ENCODE measurements at regions not wholly inside any gene's neighbourhood (a gene's known extent, or its start where the extent isn't known, plus 50 kb on each side); places are given as distances from the start of the nearest gene placed in this dataset.
"Not testable (repeated sequence)": the region's sequence is repeated elsewhere in the genome, so short reads cannot be mapped to it uniquely, and the experiment has no call there.

GRCh38 chr6:165263-165662 lies 127.0 kb upstream of the DUSP22 start:
- WGBS, 10 experiments, result 75 to 100% (median 88%) methylated on average over 1 of the region's 1 CpG; no CpG with 5 or more reads in 5 of the 10 experiments
- Histone ChIP-seq H3K4me1 (replicated peaks in 1 of 2) (no peaks in the 10 kb centered on the region), H3K27ac (no peak overlapping the region), H3K4me3 (no peak overlapping the region)
- in situ Hi-C loops (cut with MboI; ENCODE audit: low pct_unique_long_range_greater_than_20kb in 2 of 9, low sequenced_read_pairs in 9 of 9, unreplicated experiment in 9 of 9), result no loop called here
- no peak for ATAC-seq (replicated peaks in 6 of 8)

DNA sequence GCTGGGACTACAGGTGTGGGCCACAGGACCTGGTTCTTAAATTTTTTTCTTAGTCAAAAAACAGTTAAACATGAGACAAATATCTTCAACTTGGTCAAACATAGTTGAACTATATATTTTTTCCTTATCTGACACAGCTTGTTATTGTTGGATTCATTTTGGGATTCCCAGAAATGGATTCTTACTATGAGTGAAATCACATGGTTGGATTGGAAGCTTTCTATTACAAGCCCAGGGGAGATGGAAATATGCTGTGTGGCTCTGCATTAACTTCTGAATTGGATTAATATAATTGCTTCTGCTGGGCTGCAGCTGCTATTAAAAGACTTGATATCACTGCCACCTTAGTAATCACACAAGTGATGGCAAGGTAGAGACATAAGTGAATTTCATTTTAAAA lies 126.4 kb upstream of the DUSP22 start:
- no peaks in the 10 kb centered on the region for H3K4me1 ChIP-seq (replicated peaks in 1 of 2)
- no peak overlapping the region for H3K4me3 ChIP-seq
- in situ Hi-C loops (cut with MboI; ENCODE audit: low pct_unique_long_range_greater_than_20kb in 2 of 9, low sequenced_read_pairs in 9 of 9, unreplicated experiment in 9 of 9), result no loop called here
- H3K27ac ChIP-seq, result no peak overlapping the region
- no peak for ATAC-seq (replicated peaks in 6 of 8)

DNA sequence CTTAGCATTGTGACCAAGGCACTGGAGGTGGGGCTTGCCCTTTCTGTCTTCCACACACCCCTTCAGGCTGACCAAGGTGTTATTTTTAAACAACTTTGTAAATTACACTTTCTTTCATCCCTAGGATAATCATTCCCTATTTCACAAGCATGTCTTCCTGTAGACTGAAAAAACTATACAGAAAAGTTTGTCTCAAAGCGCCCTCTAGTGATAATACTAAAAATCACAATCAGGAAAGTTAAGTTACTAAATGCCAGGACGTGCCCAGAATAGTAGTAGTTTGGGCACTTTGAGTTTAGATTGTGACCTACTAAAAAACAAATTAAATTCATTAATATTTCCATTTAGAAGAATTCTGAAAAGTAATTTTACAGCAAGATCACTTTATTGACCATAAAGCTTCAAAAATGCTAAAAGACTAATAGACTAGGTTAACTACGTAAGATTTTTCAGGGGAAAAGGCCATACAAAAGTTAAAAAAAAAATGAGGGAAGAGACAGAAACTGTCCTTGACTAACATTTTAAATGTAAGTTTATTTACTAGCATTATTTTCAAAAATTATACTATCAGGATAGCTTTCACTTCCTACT lies 123.3 kb upstream of the DUSP22 start:
- Histone ChIP-seq H3K27ac (no peak overlapping the region), H3K4me3 (no peak overlapping the region), H3K4me1 (replicated peaks in 1 of 2) (no peaks in the 10 kb centered on the region)
- in situ Hi-C loops (cut with MboI; ENCODE audit: low pct_unique_long_range_greater_than_20kb in 2 of 9, low sequenced_read_pairs in 9 of 9, unreplicated experiment in 9 of 9), result no loop called here
- ATAC-seq (replicated peaks in 6 of 8), result peak in 4 of 8 experiments; percentile 40 to 75 (median 62)
- WGBS, 10 experiments, result 0 to 44% (median 33%) methylated on average over 1 to 3 of the region's 3 CpGs

DNA sequence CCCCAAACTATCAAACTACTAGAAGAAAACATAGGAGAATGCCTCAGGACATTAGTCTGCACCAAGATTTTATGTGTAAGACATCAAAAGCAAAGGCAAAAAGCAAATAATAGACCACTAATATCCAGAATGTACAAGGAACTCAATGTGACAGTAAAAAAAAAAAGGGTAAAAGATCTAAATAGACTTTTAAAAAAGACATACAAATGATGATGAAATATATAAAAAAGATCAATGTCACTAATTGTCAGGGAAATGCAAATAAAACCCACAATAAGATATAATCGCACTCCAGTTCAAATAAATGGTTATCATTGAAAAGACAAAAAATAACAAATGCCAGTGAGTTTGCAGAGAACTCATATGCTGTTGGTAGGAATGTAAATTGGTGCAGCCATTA lies 118.3 kb upstream of the DUSP22 start:
- WGBS, 10 experiments, result 31 to 94% (median 79%) methylated on average over 1 of the region's 1 CpG; no CpG with 5 or more reads in 2 of the 10 experiments
- ATAC-seq (replicated peaks in 6 of 8), result no peak
- in situ Hi-C loops (cut with MboI; ENCODE audit: low pct_unique_long_range_greater_than_20kb in 2 of 9, low sequenced_read_pairs in 9 of 9, unreplicated experiment in 9 of 9), result no loop called here

GRCh38 chr6:175680-176079 lies 116.6 kb upstream of the DUSP22 start:
- no peaks in the 10 kb centered on the region for H3K4me1 ChIP-seq (replicated peaks in 1 of 2)
- ATAC-seq (replicated peaks in 6 of 8), result no peak
- in situ Hi-C loops (cut with MboI; ENCODE audit: low pct_unique_long_range_greater_than_20kb in 2 of 9, low sequenced_read_pairs in 9 of 9, unreplicated experiment in 9 of 9), result no loop called here
- WGBS, 10 experiments, result 0 to 96% (median 69%) methylated on average over 1 to 2 of the region's 2 CpGs; no CpG with 5 or more reads in 1 of the 10 experiments
- no peak overlapping the region for H3K27ac ChIP-seq
- H3K4me3 ChIP-seq, result no peak overlapping the region

More for the DNA sequence above, 118.3 kb upstream of the DUSP22 start:
- H3K27ac ChIP-seq, result no peak overlapping the region
- no peaks in the 10 kb centered on the region for H3K4me1 ChIP-seq (replicated peaks in 1 of 2)
- H3K4me3 ChIP-seq, result no peak overlapping the region

DNA sequence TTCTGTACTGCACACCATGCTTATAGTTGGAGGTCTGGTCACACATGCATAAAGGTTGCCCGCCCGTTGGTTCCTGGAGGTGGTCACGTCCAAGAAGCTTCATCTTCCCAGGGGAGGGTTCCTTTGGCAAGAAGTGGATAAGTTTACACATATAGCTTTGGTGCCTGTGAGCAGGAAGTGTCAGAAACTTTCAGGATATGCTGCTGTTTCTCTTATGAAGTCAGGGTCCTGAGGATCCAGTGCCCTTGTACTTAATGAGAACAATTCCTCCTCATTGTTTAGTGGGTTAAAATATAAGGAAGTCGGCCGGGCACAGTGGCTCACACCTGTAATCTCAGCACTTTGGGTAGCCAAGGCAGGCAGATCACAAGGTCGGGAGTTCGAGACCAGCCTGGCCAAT lies 115.5 kb upstream of the DUSP22 start:
- no peaks in the 10 kb centered on the region for H3K4me1 ChIP-seq (replicated peaks in 1 of 2)
- H3K27ac ChIP-seq, result no peak overlapping the region
- in situ Hi-C loops (cut with MboI; ENCODE audit: low pct_unique_long_range_greater_than_20kb in 2 of 9, low sequenced_read_pairs in 9 of 9, unreplicated experiment in 9 of 9), result no loop called here
- ATAC-seq (replicated peaks in 6 of 8), result no peak
- WGBS, 10 experiments, result 0 to 88% (median 66%) methylated on average over 1 to 5 of the region's 7 CpGs; no CpG with 5 or more reads in 4 of the 10 experiments
- H3K4me3 ChIP-seq, result no peak overlapping the region

- no peak for ATAC-seq (replicated peaks in 6 of 8)
- H3K4me3 ChIP-seq, result no peak overlapping the region
- WGBS, 10 experiments, result 60 to 100% (median 90%) methylated on average over 1 to 7 of the region's 11 CpGs; no CpG with 5 or more reads in 6 of the 10 experiments
- no peak overlapping the region for H3K27ac ChIP-seq
- in situ Hi-C loops (cut with MboI; ENCODE audit: low pct_unique_long_range_greater_than_20kb in 2 of 9, low sequenced_read_pairs in 9 of 9, unreplicated experiment in 9 of 9), result no loop called here
- no peaks in the 10 kb centered on the region for H3K4me1 ChIP-seq (replicated peaks in 1 of 2)
Measured at GRCh38 chr6:178119-178518, 114.2 kb upstream of the DUSP22 start.

DNA sequence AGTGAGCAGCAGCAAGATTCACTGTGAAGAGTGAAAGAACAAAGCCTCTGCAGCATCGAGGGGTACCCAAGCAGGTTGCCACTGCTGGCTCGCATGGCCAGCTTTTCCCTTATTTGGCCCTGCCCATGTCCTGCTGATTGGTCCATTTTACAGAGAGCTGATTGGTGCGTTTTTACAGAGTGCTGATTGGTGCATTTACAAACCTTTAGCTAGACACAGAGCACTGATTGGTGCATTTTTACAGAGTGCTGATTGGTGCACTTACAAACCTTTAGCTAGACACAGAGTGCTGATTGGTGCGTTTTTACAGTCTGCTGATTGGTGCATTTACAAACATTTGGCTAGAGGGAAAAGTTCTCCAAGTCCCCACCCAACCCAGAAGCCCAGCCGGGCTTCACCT lies 113.4 kb upstream of the DUSP22 start:
- H3K4me3 ChIP-seq; in situ Hi-C loops (cut with MboI; ENCODE audit: low pct_unique_long_range_greater_than_20kb in 2 of 9, low sequenced_read_pairs in 9 of 9, unreplicated experiment in 9 of 9); ATAC-seq (replicated peaks in 6 of 8); H3K4me1 ChIP-seq (replicated peaks in 1 of 2); H3K27ac ChIP-seq: not testable (repeated sequence)
- WGBS, 10 experiments, result 57 to 93% (median 80%) methylated on average over 1 to 5 of the region's 5 CpGs; no CpG with 5 or more reads in 3 of the 10 experiments

GRCh38 chr6:179340-179950 lies 112.8 kb upstream of the DUSP22 start:
- Histone ChIP-seq H3K4me3 (no peak overlapping the region), H3K4me1 (replicated peaks in 1 of 2) (no peaks in the 10 kb centered on the region), H3K27ac (no peak overlapping the region)
- 76 to 100% (median 80%) methylated on average over 1 to 3 of the region's 29 CpGs; no CpG with 5 or more reads in 7 of the 10 experiments for WGBS, 10 experiments
- in situ Hi-C loops (cut with MboI; ENCODE audit: low pct_unique_long_range_greater_than_20kb in 2 of 9, low sequenced_read_pairs in 9 of 9, unreplicated experiment in 9 of 9), result no loop called here
- no peak for ATAC-seq (replicated peaks in 6 of 8)

DNA sequence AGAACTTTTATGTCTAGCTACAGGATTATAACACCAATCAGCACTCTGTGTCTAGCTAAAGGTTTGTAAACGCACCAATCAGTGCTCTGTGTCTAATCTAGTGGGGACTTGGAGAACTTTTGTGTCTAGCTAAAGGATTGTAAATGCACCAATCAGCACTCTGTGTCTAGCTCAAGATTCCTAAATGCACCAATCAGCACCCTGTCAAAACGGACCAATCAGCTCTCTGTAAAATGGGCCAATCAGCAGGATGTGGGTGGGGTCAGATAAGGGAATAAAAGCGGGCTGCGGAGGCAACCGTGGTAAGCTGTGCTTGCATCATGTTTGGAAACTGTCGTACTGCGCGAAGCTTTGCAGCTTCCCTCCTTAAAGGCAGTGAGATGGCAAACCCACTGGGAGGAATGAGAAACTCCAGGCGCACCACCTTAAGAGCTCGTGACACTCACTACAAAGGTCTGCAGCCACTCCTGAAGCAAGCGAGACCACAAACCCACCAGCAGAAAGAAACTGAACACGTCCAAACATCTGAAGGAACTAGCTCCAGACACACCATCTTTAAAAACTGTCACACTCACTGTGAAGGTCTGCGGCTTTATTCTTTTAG lies 112.1 kb upstream of the DUSP22 start:
- H3K27ac ChIP-seq; H3K4me3 ChIP-seq; in situ Hi-C loops (cut with MboI; ENCODE audit: low pct_unique_long_range_greater_than_20kb in 2 of 9, low sequenced_read_pairs in 9 of 9, unreplicated experiment in 9 of 9); H3K4me1 ChIP-seq (replicated peaks in 1 of 2); ATAC-seq (replicated peaks in 6 of 8): not testable (repeated sequence)
- 20 to 100% (median 89%) methylated on average over 1 to 7 of the region's 13 CpGs; no CpG with 5 or more reads in 1 of the 10 experiments for WGBS, 10 experiments

DNA sequence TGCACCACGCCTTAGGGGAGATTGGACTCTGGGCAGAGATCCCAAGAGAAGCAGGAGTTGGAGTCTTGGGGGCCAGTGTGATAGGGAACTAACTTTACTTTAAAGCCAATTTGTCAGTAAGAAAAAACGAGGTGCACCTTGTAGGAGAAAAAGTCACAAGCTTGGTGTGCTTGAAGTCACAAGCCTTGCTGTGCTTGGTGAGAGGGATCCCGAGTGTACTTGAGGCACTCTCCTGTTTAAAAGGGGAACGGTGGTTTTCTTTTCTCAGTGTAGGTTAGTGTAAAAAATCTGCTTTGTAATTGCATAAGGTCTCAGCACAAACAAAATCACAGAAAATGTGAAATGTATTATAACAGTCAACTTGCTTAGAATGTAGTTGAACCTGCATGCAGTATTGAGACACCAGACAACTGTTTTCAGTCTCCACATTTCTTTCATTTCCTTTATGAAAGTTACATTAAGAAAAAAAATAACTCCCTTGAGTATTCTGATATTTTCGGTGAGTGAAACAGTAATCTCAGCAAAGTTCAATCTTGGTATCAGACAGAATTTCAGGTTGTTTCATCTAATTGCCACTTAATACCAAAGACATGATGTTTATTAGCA lies 111.1 kb upstream of the DUSP22 start:
- WGBS, 10 experiments, result 7 to 100% (median 57%) methylated on average over 1 to 5 of the region's 5 CpGs; no CpG with 5 or more reads in 1 of the 10 experiments
- ATAC-seq (replicated peaks in 6 of 8), result no peak

GRCh38 chr6:183668-184067 lies 108.6 kb upstream of the DUSP22 start:
- H3K4me3 ChIP-seq, result no peak overlapping the region
- in situ Hi-C loops (cut with MboI; ENCODE audit: low pct_unique_long_range_greater_than_20kb in 2 of 9, low sequenced_read_pairs in 9 of 9, unreplicated experiment in 9 of 9), result no loop called here
- 23 to 100% (median 83%) methylated on average over 1 to 2 of the region's 2 CpGs; no CpG with 5 or more reads in 5 of the 10 experiments for WGBS, 10 experiments
- no peak for ATAC-seq (replicated peaks in 6 of 8)
- H3K4me1 ChIP-seq (replicated peaks in 1 of 2), result no peaks in the 10 kb centered on the region
- no peak overlapping the region for H3K27ac ChIP-seq

More for the DNA sequence above, 111.1 kb upstream of the DUSP22 start:
- no peak overlapping the region for H3K4me3 ChIP-seq
- H3K4me1 ChIP-seq (replicated peaks in 1 of 2), result no peaks in the 10 kb centered on the region
- in situ Hi-C loops (cut with MboI; ENCODE audit: low pct_unique_long_range_greater_than_20kb in 2 of 9, low sequenced_read_pairs in 9 of 9, unreplicated experiment in 9 of 9), result no loop called here
- H3K27ac ChIP-seq, result no peak overlapping the region

GRCh38 chr6:184161-184700 lies 108.1 kb upstream of the DUSP22 start:
- in situ Hi-C loops (cut with MboI; ENCODE audit: low pct_unique_long_range_greater_than_20kb in 2 of 9, low sequenced_read_pairs in 9 of 9, unreplicated experiment in 9 of 9), result no loop called here
- 0 to 60% (median 41%) methylated on average over 1 to 6 of the region's 7 CpGs; no CpG with 5 or more reads in 4 of the 10 experiments for WGBS, 10 experiments
- ATAC-seq (replicated peaks in 6 of 8), result no peak
- H3K4me1 ChIP-seq (replicated peaks in 1 of 2), result no peaks in the 10 kb centered on the region
- H3K4me3 ChIP-seq, result no peak overlapping the region
- H3K27ac ChIP-seq, result no peak overlapping the region

All from motor neuron (in vitro differentiated cells).